GM23338 (cell line): ENCODE measurements at regions not wholly inside any gene's neighbourhood (a gene's known extent, or its start where the extent isn't known, plus 50 kb on each side); places are given as distances from the start of the nearest gene placed in this dataset.

Experiments
- CREB1 ChIP-seq: fragments of 250-450 bp; sonication (Bioruptor Pico); IDR thresholded peaks from 2 replicates; pipeline ENCODE4 v1.5.0; 2020; ENCODE audit warnings: low read depth, mild to moderate bottlenecking, moderate library complexity
- CTCF ChIP-seq, 2 experiments: fragments of 200-600 bp in 1 of 2; sonication (generic) in 1 of 2; conservative IDR thresholded peaks; 2 replicates each; pipeline versions ENCODE4 v1.5.1 to v1.6.1; 2016 to 2017; ENCODE audit warnings: antibody characterized with exemption in 2 of 2, low read depth in 2 of 2, mild to moderate bottlenecking in 2 of 2, moderate library complexity in 1 of 2
- ETS1 ChIP-seq: IDR thresholded peaks from 2 replicates; pipeline ENCODE4 v1.6.1; 2016; ENCODE audit warnings: antibody characterized with exemption
- EZH2 ChIP-seq: fragments of 200-600 bp; sonication (generic); IDR thresholded peaks from one replicate; pipeline ENCODE4 v1.8.0; 2017; ENCODE audit warnings: antibody characterized with exemption, mild to moderate bottlenecking, low read depth; ENCODE audit not compliant: unreplicated experiment
- EZH2phosphoT487 ChIP-seq: fragments of 200-600 bp; sonication (generic); IDR thresholded peaks from one replicate; pipeline ENCODE4 v1.8.1; 2018; ENCODE audit warnings: antibody characterized with exemption; ENCODE audit not compliant: unreplicated experiment
- JUNB ChIP-seq: IDR thresholded peaks from one replicate; pipeline ENCODE4 v1.6.1; 2016; ENCODE audit warnings: antibody characterized with exemption; ENCODE audit not compliant: unreplicated experiment
- NANOG ChIP-seq: IDR thresholded peaks from 2 replicates; pipeline ENCODE4 v1.6.1; 2016; ENCODE audit warnings: antibody characterized with exemption, borderline replicate concordance
- POLR2AphosphoS5 ChIP-seq: IDR thresholded peaks from 2 replicates; pipeline ENCODE4 v1.6.1; 2016; ENCODE audit warnings: antibody characterized with exemption, low read depth
- REST ChIP-seq: IDR thresholded peaks from one replicate; pipeline ENCODE4 v1.6.1; 2018; ENCODE audit warnings: antibody characterized with exemption; ENCODE audit not compliant: unreplicated experiment
- STAT1 ChIP-seq: IDR thresholded peaks from one replicate; pipeline ENCODE4 v1.6.1; 2016; ENCODE audit warnings: antibody characterized with exemption; ENCODE audit not compliant: unreplicated experiment
- ZNF114 ChIP-seq: fragments of 250-450 bp; sonication (Bioruptor Pico); IDR thresholded peaks from 2 replicates; pipeline ENCODE4 v1.5.0; 2020; ENCODE audit warnings: mild to moderate bottlenecking, moderate library complexity
- ZNF331 ChIP-seq: fragments of 250-450 bp; sonication (Bioruptor Pico); IDR thresholded peaks from 2 replicates; pipeline ENCODE4 v1.5.0; 2020; ENCODE audit warnings: low read depth, mild to moderate bottlenecking, moderate library complexity
- ZNF462 ChIP-seq: fragments of 250-450 bp; sonication (Bioruptor Pico); IDR thresholded peaks from 2 replicates; pipeline ENCODE4 v1.5.0; 2020; ENCODE audit warnings: mild to moderate bottlenecking, moderate library complexity

- TF ChIP-seq POLR2AphosphoS5: no peak
- TF ChIP-seq CTCF (conservative IDR thresholded peaks at IDR 0.05; ENCODE audit: low read depth in 2 of 2): no peak
- no peak for TF ChIP-seq REST
- TF ChIP-seq EZH2: no peak
- TF ChIP-seq STAT1: no peak
- no peak for TF ChIP-seq EZH2phosphoT487
- no peak for TF ChIP-seq CREB1 (CRISPR knock-in tag)
- no peak for TF ChIP-seq ZNF114 (CRISPR knock-in tag)
- no peak for TF ChIP-seq NANOG
- no peak for TF ChIP-seq ETS1
- no peak for TF ChIP-seq JUNB
- TF ChIP-seq ZNF331: no peak
- no peak for TF ChIP-seq ZNF462 (CRISPR knock-in tag)
Observed at GRCh38 chr1:14027099-14027498, 327.1 kb downstream of the PRDM2 start.
